ENCODE measurements at regions not wholly inside any gene's neighbourhood (a gene's known extent, or its start where the extent isn't known, plus 50 kb on each side); places are given as distances from the start of the nearest gene placed in this dataset.

DNA sequence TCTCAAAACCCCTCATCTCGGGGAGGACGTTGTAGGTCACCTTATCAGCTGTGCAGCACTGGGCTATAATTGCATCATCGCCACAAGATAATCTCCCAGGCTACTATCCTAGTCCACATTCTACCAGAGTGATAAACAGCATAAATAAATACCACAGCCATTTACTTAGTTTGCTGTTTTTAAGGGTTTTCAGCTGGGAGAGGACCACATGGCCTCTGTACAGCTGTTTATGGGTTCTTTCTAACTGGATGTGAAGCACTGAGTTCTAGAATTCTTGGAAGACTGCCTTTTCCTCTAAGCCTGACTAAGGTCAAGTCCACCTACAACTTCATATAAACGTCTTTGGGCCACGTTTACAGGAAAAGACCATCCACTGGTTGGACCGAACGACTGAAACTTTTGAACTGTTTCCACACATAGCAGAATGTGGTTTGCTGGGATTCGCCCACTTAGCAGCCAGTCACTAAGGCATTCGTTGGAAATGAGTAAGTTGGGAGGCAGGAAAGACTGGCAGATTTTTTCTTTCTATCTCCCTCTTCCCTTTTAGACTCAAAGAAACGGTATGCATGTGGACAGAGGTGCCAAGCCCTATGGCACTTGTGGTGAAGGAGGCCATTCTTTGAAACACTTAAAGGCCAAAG, 752.5 kb upstream of the SGCG start:
- peak; percentile 44 for DNase-seq (ENCODE audit: low spot score)

GRCh38 chr13:22432690-22433089, 748.1 kb upstream of the SGCG start:
- DNase-seq (ENCODE audit: low spot score): no peak

DNA sequence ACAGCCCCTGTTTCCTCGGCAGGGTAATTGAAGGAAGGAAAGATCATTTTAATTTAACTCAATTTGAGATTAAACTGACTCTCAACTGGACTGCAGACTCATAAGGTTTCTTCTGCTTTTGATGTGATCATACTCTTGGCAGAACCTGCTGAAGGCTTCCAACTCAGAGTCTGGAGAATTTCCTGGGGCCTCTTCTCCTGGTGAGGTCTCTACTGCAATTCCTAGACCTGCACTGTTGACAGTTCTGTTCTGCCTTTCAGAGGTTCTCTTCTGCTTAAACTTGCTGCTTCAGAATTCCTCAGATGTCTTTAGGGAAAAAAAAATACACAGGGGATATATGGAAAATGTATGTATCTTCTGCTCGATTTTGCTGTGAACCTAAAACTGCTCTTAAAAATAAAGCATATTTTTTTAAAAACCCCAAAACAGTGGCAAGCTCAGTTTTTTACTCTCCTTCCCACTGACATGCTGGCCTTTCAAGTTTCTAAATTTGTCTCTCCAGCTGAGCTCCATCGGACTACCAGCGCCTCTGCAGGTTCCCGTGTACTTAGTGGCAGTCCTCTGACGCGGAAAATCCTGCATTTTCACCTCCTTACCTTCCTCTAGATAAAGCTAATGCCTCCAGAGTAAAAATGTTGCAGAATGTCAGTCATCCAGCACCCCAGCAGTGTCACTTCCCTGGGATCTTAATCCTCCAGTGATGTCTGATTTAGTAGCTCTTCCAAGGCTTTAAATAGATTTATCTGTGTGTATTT, 733.5 kb upstream of the SGCG start:
- DNase-seq (ENCODE audit: low spot score): no peak

- no peak for DNase-seq (ENCODE audit: low spot score)
Observed at GRCh38 chr13:22449251-22449650, 731.5 kb upstream of the SGCG start.

DNA sequence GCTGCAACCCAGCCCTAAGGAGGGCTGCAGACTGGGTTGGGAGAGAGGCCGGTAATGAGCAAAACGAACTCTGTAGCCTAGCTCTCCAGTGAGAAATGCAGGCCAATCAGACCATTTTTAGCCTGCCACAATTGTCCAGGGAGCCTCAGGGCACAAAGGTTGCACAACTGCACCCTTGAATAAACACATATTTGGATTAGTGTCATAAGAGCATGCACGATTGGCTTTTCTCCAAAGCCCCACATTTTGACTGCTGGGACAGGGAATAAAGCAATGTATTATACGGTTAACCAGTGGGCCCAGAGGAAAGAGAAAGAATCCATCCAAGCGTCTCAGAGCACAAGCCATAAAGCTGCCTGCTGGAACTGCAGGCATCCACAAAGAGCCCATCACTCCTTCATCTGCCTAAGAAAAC, 729.4 kb upstream of the SGCG start:
- peak; percentile 28 for DNase-seq (ENCODE audit: low spot score)

DNA sequence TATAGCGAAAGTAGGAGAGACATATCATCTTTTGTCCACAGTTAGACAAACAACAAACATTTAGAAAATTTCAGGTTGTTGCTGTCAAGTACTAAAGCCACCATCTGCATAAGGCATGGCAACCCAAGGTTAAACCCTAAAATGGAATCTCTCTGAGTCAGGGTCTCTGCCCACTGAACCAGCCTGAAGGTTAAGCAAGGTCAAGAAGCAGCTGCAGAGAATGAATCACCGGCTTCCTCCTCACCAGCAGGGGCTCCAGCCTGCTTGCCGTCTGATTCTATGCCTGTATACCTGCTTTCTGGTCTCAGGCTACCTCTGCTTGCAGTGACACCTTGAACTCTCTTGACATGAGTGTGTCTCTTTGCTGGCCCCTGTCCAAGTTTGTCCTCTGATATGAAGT, 726.2 kb upstream of the SGCG start:
- DNase-seq (ENCODE audit: low spot score): no peak

DNA sequence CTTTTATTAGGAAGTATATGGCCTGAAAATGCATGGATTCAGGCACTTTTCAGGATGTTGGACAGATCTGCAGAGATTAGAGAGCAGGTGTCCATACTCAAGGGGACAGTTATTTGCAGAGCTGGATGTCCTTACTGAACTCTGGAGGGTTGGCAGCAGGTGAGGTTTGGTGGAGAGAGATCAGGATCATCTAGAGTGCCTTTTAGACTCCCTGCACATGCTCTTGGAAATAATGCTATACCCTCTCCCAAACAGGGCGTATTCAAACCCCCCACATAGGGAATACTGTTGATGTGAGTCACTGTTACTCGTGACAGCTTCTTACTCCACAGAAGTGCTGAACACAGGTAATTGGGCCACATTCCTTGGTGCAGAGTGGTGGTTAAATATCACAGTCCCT, 725.7 kb upstream of the SGCG start:
- no peak for DNase-seq (ENCODE audit: low spot score)

GRCh38 chr13:22461854-22462490, 718.8 kb upstream of the SGCG start:
- DNase-seq (ENCODE audit: low spot score): no peak

- no peak for DNase-seq (ENCODE audit: low spot score)
Observed at GRCh38 chr13:22463089-22463488, 717.7 kb upstream of the SGCG start.

DNA sequence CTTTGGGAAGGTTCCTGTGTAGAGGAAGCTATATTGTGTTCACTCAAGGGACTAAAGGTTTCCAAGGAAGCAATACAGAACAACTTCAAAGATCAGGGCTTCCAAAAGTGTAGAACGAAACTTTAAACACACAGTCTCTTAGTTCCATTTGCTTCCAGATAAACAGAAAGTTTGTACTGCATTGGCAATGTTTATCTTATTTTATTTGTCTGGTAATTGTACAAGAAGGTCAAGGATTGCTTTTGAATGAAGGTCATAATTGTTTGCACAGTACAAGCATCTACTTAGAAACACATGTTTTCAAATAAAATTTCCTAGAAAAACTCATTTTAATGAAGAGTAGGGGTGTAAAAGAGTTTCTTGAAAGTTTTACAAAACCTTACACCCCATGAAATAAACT, 712.7 kb upstream of the SGCG start:
- no peak for DNase-seq (ENCODE audit: low spot score)

GRCh38 chr13:22468824-22469223, 712.0 kb upstream of the SGCG start:
- no peak for DNase-seq (ENCODE audit: low spot score)

DNA sequence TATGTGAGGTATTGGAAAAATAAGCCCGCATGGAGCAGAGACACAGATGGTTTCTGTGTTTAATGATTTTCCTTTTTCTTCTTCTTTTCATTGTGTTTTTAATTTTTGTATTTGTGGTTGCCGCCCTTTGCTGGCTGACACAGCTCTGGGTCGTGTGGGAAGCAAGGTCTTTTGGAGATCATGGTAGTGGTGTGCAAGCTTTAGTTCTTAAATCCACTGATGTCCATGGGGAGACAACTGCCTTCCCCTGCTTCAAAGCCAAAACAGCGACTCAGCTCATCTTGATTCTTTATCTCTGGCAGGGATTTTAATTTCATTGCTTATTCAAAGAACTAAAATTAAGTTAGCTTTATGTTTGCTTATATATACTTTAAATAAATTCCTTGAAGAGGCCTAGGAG, 711.3 kb upstream of the SGCG start:
- DNase-seq (ENCODE audit: low spot score): no peak

DNA sequence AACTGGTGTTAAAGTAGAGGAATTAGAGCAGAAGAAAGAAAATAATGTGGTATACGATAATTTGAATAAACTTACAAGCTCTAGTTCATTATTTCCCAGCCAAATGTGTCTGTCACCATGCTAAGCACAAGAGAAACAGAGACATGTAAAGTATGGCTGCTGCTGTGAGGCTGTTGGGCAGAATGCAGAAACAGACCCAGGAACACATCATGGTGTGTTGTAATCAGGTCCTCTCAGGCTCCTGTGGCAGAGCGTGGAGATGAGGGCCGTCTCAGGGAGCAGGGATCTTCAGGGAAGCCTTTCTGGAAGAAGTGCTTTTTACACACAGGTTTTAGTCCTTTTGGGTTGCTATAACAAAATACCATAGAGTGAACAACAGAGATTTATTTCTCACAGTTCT, 710.7 kb upstream of the SGCG start:
- no peak for DNase-seq (ENCODE audit: low spot score)

DNA sequence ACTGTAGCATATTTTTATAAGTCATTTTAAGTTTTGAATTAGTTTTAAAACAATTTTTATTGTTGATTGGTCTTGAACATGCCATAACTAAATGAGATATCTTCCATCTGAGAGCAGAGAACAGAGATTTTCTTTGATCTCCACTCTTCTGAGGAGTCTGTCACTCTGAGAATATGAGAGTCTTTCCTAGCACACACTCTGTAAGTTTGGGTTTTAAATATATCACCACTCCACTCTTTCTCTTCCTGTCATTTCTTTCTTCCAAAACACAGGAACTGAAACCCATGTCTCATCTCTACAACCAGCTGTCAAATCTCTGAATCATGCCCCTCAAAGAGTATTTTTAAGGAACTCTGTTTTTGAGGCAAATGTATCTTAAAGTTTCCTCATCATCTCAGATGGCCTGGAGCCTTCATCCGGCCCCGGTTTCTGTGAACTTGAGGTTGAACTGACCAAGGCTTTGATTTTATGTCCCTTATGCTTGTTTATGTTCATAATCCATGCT, 698.2 kb upstream of the SGCG start:
- DNase-seq (ENCODE audit: low spot score): no peak

GRCh38 chr13:22483276-22483675, 697.5 kb upstream of the SGCG start:
- no peak for DNase-seq (ENCODE audit: low spot score)

DNA sequence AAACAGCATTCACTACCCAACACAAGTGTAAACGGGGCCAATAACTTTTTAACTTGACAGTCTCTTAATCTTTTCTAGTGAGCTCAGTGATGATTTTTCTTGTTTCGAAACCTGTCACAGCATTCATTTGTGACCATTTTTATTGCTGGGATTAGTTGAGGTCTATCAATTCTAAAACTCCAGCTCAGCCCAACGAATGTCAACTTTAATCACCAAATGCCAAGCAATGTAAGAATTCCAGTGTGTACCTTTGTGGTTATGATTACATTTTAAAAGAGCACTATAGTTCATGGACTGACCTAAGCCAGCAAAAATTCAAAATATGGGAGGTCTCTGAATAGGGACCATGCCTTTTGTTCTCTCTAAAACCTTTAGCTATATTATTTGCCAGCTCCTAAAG, 694.3 kb upstream of the SGCG start:
- no peak for DNase-seq (ENCODE audit: low spot score)

GRCh38 chr13:22487932-22488331, 692.8 kb upstream of the SGCG start:
- DNase-seq (ENCODE audit: low spot score): no peak

DNA sequence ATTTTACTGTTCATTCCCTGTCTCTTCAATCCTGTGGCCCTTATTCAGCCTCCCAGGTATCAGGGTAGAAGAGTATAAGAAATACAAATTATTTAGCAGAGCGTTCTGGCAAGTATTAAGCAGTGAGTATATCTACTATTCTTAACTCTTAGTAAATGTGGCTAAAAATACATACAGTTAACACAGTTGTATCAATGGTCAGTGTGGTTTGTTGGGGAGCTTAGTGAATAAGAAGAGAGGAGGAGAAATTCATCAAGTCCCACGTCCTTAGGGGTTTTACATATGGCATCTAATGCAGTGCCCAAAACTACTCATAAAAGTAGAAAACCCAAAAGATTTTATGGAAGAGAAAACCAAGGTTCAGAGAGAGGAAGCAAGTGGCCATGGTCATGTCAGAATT, 691.0 kb upstream of the SGCG start:
- no peak for DNase-seq (ENCODE audit: low spot score)

GRCh38 chr13:22495819-22496218, 685.0 kb upstream of the SGCG start:
- DNase-seq (ENCODE audit: low spot score): no peak

- no peak for DNase-seq (ENCODE audit: low spot score)
Observed at GRCh38 chr13:22496803-22497508, 683.8 kb upstream of the SGCG start.

DNA sequence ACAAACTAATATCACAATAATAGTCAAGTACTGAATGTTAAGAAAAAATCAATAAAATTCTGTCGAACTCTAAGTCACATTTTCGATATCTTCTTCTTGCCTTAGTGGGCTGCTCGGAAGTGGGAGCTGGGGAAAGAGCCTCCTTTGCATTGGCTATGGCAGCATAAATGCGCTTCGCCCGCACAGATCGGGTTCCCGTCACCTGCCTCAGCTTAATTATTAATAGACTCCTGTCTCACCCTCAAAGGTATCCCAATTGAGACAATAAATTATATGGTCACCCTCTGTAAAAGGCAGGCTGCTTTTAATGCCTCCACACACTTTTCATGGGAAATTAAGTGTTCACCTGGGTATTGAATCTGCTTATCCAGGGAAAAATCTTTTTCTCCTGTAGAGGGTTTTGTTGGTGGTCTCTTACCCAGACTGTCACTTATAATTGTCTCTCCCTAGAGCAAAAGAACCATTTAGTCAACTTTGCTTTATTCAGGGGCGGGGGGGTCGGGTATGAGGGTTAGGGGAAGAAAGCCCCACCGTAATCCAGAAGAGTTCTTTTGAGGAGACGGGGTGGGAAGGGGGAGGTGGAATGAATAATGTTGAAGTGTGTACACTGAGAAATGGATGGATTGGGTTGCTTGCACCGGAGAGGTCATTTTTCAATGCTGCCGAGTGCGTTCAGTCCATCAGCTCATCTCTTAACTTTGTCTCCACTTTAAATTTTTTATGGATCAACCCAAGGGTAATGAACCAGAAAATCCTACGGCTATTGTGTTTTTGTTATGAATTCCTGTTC, 682.6 kb upstream of the SGCG start:
- peak; percentile 16 for DNase-seq (ENCODE audit: low spot score)

GRCh38 chr13:22499919-22500318, 680.9 kb upstream of the SGCG start:
- no peak for DNase-seq (ENCODE audit: low spot score)
